Prostate gland (tissue), 2 donors: ENCODE measurements at regions not wholly inside any gene's neighbourhood (a gene's known extent, or its start where the extent isn't known, plus 50 kb on each side); places are given as distances from the start of the nearest gene placed in this dataset.

Source experiments
- DNase-seq: peaks from one replicate; pipeline ENCODE4 v3.0.0-alpha.2; 2019; ENCODE audit warnings: low spot score
- H3K27ac ChIP-seq, 2 donors: fragments of 200-600 bp; sonication (generic); 2 replicates each; pipeline ENCODE4 v1.5.1; 2017 to 2019
- H3K27me3 ChIP-seq: fragments of 200-600 bp; sonication (generic); replicated peaks from 2 replicates; pipeline ENCODE4 v1.5.1; 2019; ENCODE audit not compliant: insufficient read depth
- H3K36me3 ChIP-seq, 2 donors: fragments of 200-600 bp; sonication (generic); 1 replicate in 1 of 2; 2 replicates in 1 of 2; pipeline versions ENCODE4 v1.5.1 to v1.8.1; 2017 to 2019
- H3K4me1 ChIP-seq: fragments of 200-600 bp; sonication (generic); replicated peaks from 2 replicates; pipeline ENCODE4 v1.5.1; 2019
- H3K4me3 ChIP-seq, 2 donors: fragments of 200-600 bp; sonication (generic); 2 replicates each; pipeline ENCODE4 v1.5.1; 2017 to 2019
- H3K9me3 ChIP-seq: fragments of 200-600 bp; sonication (generic); 2 replicates; pipeline ENCODE4 v1.5.1; 2017
- CTCF ChIP-seq, 4 experiments: fragments of 200-600 bp in 2 of 4; fragments of 450-650 bp in 2 of 4; sonication (generic) in 2 of 4; IDR thresholded peaks; 1 replicate in 3 of 4; 2 replicates in 1 of 4; pipeline ENCODE4 v1.5.1; 2016 to 2019; ENCODE audit warnings: antibody characterized with exemption in 4 of 4, mild to moderate bottlenecking in 2 of 4, moderate library complexity in 2 of 4
- POLR2A ChIP-seq: fragments of 450-650 bp; IDR thresholded peaks from one replicate; pipeline ENCODE4 v1.6.1; 2016; ENCODE audit warnings: antibody characterized with exemption, mild to moderate bottlenecking
- POLR2AphosphoS5 ChIP-seq: sonication (generic); formaldehyde crosslinking; IDR thresholded peaks from one replicate; pipeline ENCODE4 v1.6.1; 2017; ENCODE audit warnings: antibody characterized with exemption
- WGBS: methylation state at CpG from one replicate; pipeline ENCODE4 v1.1.5; 2018; 5-methylcytosine and 5-hydroxymethylcytosine counted together
- intact Hi-C: fragments of 100-400 bp; cut with DNase I; formaldehyde crosslinking; loops from one replicate; pipeline ENCODE4 v1.14.2; 2022

GRCh38 chr13:104854007-104854406, 1681.5 kb downstream of the EFNB2 start:
- H3K4me3 ChIP-seq = no peak overlapping the region
- no peaks in the 10 kb centered on the region for H3K36me3 ChIP-seq
- no peaks in the 10 kb centered on the region for H3K4me1 ChIP-seq
- intact Hi-C loops = no loop called here
- no peaks in the 10 kb centered on the region for H3K9me3 ChIP-seq
- no peaks in the 10 kb centered on the region for H3K27me3 ChIP-seq
- H3K27ac ChIP-seq = no peak overlapping the region
- TF ChIP-seq CTCF (IDR thresholded peaks at IDR 0.05) (no peak), POLR2AphosphoS5 (no peak), POLR2A (no peak)
- no peak for DNase-seq
- 91% methylated on average over 8 of the region's 8 CpGs for WGBS

GRCh38 chr13:104847922-104848321, 1687.5 kb downstream of the EFNB2 start:
- intact Hi-C loops = no loop called here
- H3K4me3 ChIP-seq = no peak overlapping the region
- no peaks in the 10 kb centered on the region for H3K27me3 ChIP-seq
- no peaks in the 10 kb centered on the region for H3K9me3 ChIP-seq
- no peaks in the 10 kb centered on the region for H3K36me3 ChIP-seq
- H3K4me1 ChIP-seq = no peaks in the 10 kb centered on the region
- TF ChIP-seq POLR2A (no peak), CTCF (IDR thresholded peaks at IDR 0.05) (no peak), POLR2AphosphoS5 (no peak)
- DNase-seq = no peak
- WGBS = 52% methylated on average over 3 of the region's 3 CpGs
- no peak overlapping the region for H3K27ac ChIP-seq

- no peaks in the 10 kb centered on the region for H3K4me1 ChIP-seq
- no peaks in the 10 kb centered on the region for H3K36me3 ChIP-seq
- H3K4me3 ChIP-seq = no peak overlapping the region
- TF ChIP-seq CTCF (IDR thresholded peaks at IDR 0.05) = no peak
- TF ChIP-seq POLR2A = no peak
- no peak for TF ChIP-seq POLR2AphosphoS5
- H3K27ac ChIP-seq = no peak overlapping the region
- H3K9me3 ChIP-seq = no peaks in the 10 kb centered on the region
- DNase-seq = no peak
- no peaks in the 10 kb centered on the region for H3K27me3 ChIP-seq
- intact Hi-C loops = no loop called here
These were observed 1692.1 kb downstream of the EFNB2 start for GRCh38 chr13:104843401-104843800.

GRCh38 chr13:104841110-104841509, 1694.4 kb downstream of the EFNB2 start:
- TF ChIP-seq CTCF (IDR thresholded peaks at IDR 0.05) (no peak), POLR2AphosphoS5 (no peak), POLR2A (no peak)
- WGBS = 95% methylated on average over 6 of the region's 6 CpGs

GRCh38 chr13:104837756-104838155, 1697.7 kb downstream of the EFNB2 start:
- Histone ChIP-seq H3K27me3 (no peaks in the 10 kb centered on the region), H3K4me1 (no peaks in the 10 kb centered on the region), H3K27ac (no peak overlapping the region), H3K4me3 (no peak overlapping the region), H3K36me3 (no peaks in the 10 kb centered on the region), H3K9me3 (no peaks in the 10 kb centered on the region)
- WGBS = 12% methylated on average over 3 of the region's 3 CpGs
- no peak for DNase-seq
- no peak for TF ChIP-seq POLR2A
- TF ChIP-seq POLR2AphosphoS5 = no peak
- no peak for TF ChIP-seq CTCF (IDR thresholded peaks at IDR 0.05)
- intact Hi-C loops = no loop called here

More at GRCh38 chr13:104841110-104841509, 1694.4 kb downstream of the EFNB2 start:
- no peaks in the 10 kb centered on the region for H3K27me3 ChIP-seq
- H3K9me3 ChIP-seq = no peaks in the 10 kb centered on the region
- no peaks in the 10 kb centered on the region for H3K4me1 ChIP-seq
- intact Hi-C loops = no loop called here
- DNase-seq = no peak
- no peaks in the 10 kb centered on the region for H3K36me3 ChIP-seq
- H3K27ac ChIP-seq = no peak overlapping the region
- H3K4me3 ChIP-seq = no peak overlapping the region
